GM12891 (cell line): ENCODE measurements at regions not wholly inside any gene's neighbourhood (a gene's known extent, or its start where the extent isn't known, plus 50 kb on each side); places are given as distances from the start of the nearest gene placed in this dataset.

Source experiments
- POLR2A ChIP-seq: IDR thresholded peaks from 2 replicates; pipeline ENCODE4 v1.6.1; 2011; ENCODE audit warnings: low read depth, low read length, control low read depth
- POLR2AphosphoS5 ChIP-seq: IDR thresholded peaks from 2 replicates; pipeline ENCODE4 v1.6.1; 2011; ENCODE audit warnings: low read depth, low read length, control low read depth
- SPI1 ChIP-seq: IDR thresholded peaks from 2 replicates; pipeline ENCODE4 v1.6.1; 2011; ENCODE audit warnings: low read depth, low read length, control low read depth

- TF ChIP-seq POLR2AphosphoS5, result no peak
- no peak for TF ChIP-seq POLR2A
- TF ChIP-seq SPI1, result no peak
Measured at GRCh38 chr6:92504509-92504908, 914.9 kb downstream of the EPHA7 start.
